HepG2 (cell line): ENCODE measurements at regions not wholly inside any gene's neighbourhood (a gene's known extent, or its start where the extent isn't known, plus 50 kb on each side); places are given as distances from the start of the nearest gene placed in this dataset.

Experiments
- ATAC-seq: fragments of 200-7000 bp; cut with Tn5 transposase; 3 replicates; pipeline ENCODE4 v1.9.1; 2020; ENCODE audit warnings: mild to moderate bottlenecking, moderate library complexity
- BruUV-seq: library from RNA; stranded (reverse); fragments of 400-500 nt; replicated peaks from 2 replicates; lab custom pipeline; 2021; lab: Mats Ljungman, UMichigan
- CTCF ChIA-PET: fragments of 300-600 bp; formaldehyde crosslinking; extraction: SDS; loops from one replicate; lab custom pipeline; 2021; ENCODE audit warnings: low total read pairs, inconsistent platforms, low intra/inter-chr PET ratio; lab: Yijun Ruan, JAX
- POLR2A ChIA-PET: fragments of 350-600 bp; sonication (Branson Sonifier 250); formaldehyde crosslinking; loops from one replicate; lab custom pipeline; 2020; ENCODE audit warnings: antibody characterized with exemption, inconsistent platforms; lab: Yijun Ruan, JAX
- DNase-seq: peaks from one replicate; pipeline ENCODE4 v3.0.0-alpha.2; 2015; ENCODE audit warnings: low spot score
- FAIRE-seq: peaks from 3 replicates; lab custom pipeline; 2011; peaks lifted over from hg19 to GRCh38; lab: Jason Lieb, UNC
- H2AFZ ChIP-seq: one replicate; pipeline ENCODE4 v1.6.1; 2011; ENCODE audit warnings: low read length, inconsistent platforms
- H3K27ac ChIP-seq: fragments of 300-600 bp; 3 replicates; pipeline ENCODE4 v1.8.0; 2011; ENCODE audit warnings: mixed run types, mild to moderate bottlenecking, mixed read lengths, low read length, inconsistent platforms; ENCODE audit not compliant: insufficient read depth; ENCODE audit errors: extremely low read length
- H3K27me3 ChIP-seq, 2 experiments: fragments of 200-600 bp in 1 of 2; 2 replicates in 1 of 2; 3 replicates in 1 of 2; pipeline versions ENCODE4 v1.6.0 to v1.8.0; 2011; ENCODE audit warnings: low read length in 2 of 2, mild to moderate bottlenecking in 2 of 2, moderate library complexity in 2 of 2, inconsistent platforms in 1 of 2; ENCODE audit not compliant: insufficient read depth in 2 of 2, control insufficient read depth in 1 of 2
- H3K36me3 ChIP-seq, 2 experiments: fragments of 200-600 bp in 1 of 2; replicated peaks in 1 of 2; 2 replicates in 1 of 2; 3 replicates in 1 of 2; pipeline versions ENCODE4 v1.5.1 to v1.8.0; 2011; ENCODE audit warnings: low read length in 2 of 2, inconsistent platforms in 1 of 2; ENCODE audit not compliant: insufficient read depth in 2 of 2, control insufficient read depth in 1 of 2
- H3K4me1 ChIP-seq: 2 replicates; pipeline ENCODE4 v1.5.1; 2012; ENCODE audit warnings: low read length, inconsistent platforms; ENCODE audit not compliant: insufficient read depth
- H3K4me2 ChIP-seq: 2 replicates; pipeline ENCODE4 v1.6.0; 2011; ENCODE audit warnings: low read depth, low read length, inconsistent platforms
- H3K4me3 ChIP-seq, 3 experiments: fragments of 200-600 bp in 1 of 3; sonication (generic), shearing (Covaris generic) in 1 of 3; replicated peaks in 1 of 3; 2 replicates each; pipeline ENCODE4 v1.5.1; 2011 to 2016; ENCODE audit warnings: low read length in 3 of 3, inconsistent platforms in 2 of 3, low read depth in 2 of 3, mild to moderate bottlenecking in 2 of 3, control low read depth in 1 of 3, mixed read lengths in 1 of 3; ENCODE audit not compliant: insufficient read depth in 1 of 3
- H3K79me2 ChIP-seq: one replicate; pipeline ENCODE4 v1.6.1; 2011; ENCODE audit warnings: low read length, inconsistent platforms; ENCODE audit not compliant: insufficient read depth
- H3K9ac ChIP-seq: 2 replicates; pipeline ENCODE4 v1.6.0; 2011; ENCODE audit warnings: mild to moderate bottlenecking, low read depth, low read length, inconsistent platforms; ENCODE audit not compliant: insufficient read depth
- H3K9me3 ChIP-seq: 2 replicates; pipeline ENCODE4 v1.5.1; 2012; ENCODE audit warnings: mild to moderate bottlenecking, low read length
- H4K20me1 ChIP-seq: 2 replicates; pipeline ENCODE4 v1.6.0; 2011; ENCODE audit warnings: inconsistent platforms, mild to moderate bottlenecking, low read length, moderate library complexity; ENCODE audit not compliant: insufficient read depth
- ARID2 ChIP-seq: sonication (generic); formaldehyde crosslinking; IDR thresholded peaks from 2 replicates; pipeline ENCODE4 v1.8.1; 2022; ENCODE audit warnings: mild to moderate bottlenecking, missing genetic modification reagents, borderline replicate concordance
- CHD2 ChIP-seq: IDR thresholded peaks from 2 replicates; pipeline ENCODE4 v1.6.1; 2011; ENCODE audit warnings: low read depth, low read length, improper control_type of control experiment
- FOXK1 ChIP-seq: sonication (generic); formaldehyde crosslinking; IDR thresholded peaks from 2 replicates; pipeline ENCODE4 v1.4.0; 2020; ENCODE audit warnings: low read depth, missing genetic modification reagents, borderline replicate concordance
- GATA4 ChIP-seq: sonication (generic); IDR thresholded peaks from 2 replicates; pipeline ENCODE4 v1.6.1; 2016; ENCODE audit warnings: antibody characterized with exemption, low read depth, borderline replicate concordance
- HES4 ChIP-seq: sonication (generic); formaldehyde crosslinking; IDR thresholded peaks from 2 replicates; pipeline ENCODE4 v1.9.0; 2021; ENCODE audit warnings: mild to moderate bottlenecking, missing genetic modification reagents, borderline replicate concordance
- KDM4B ChIP-seq: sonication (generic); formaldehyde crosslinking; IDR thresholded peaks from 2 replicates; pipeline ENCODE4 v1.4.0; 2020; ENCODE audit warnings: missing genetic modification reagents
- KLF13 ChIP-seq: sonication (generic); formaldehyde crosslinking; IDR thresholded peaks from 2 replicates; pipeline ENCODE4 v1.4.0; 2020; ENCODE audit warnings: mild to moderate bottlenecking, missing genetic modification reagents
- NONO ChIP-seq, 2 experiments: fragments of 450-650 bp in 1 of 2; sonication (generic) in 1 of 2; formaldehyde crosslinking in 1 of 2; IDR thresholded peaks in 1 of 2; conservative IDR thresholded peaks in 1 of 2; 2 replicates each; pipeline versions ENCODE4 v1.6.1 to v1.8.0; 2017 to 2022; ENCODE audit warnings: mild to moderate bottlenecking in 1 of 2, missing genetic modification reagents in 1 of 2, moderate library complexity in 1 of 2
- SIN3A ChIP-seq: IDR thresholded peaks from 2 replicates; pipeline ENCODE4 v1.6.1; 2011; ENCODE audit warnings: low read depth, mild to moderate bottlenecking, control low read depth, low read length, borderline replicate concordance
- SIN3B ChIP-seq: fragments of 150-350 bp; IDR thresholded peaks from 2 replicates; pipeline ENCODE4 v1.6.1; 2014; ENCODE audit warnings: low read length
- SOX5 ChIP-seq: IDR thresholded peaks from 2 replicates; pipeline ENCODE4 v1.6.1; 2016; ENCODE audit warnings: borderline replicate concordance
- SOX6 ChIP-seq, 2 experiments: fragments of 450-650 bp in 1 of 2; sonication (generic) in 1 of 2; formaldehyde crosslinking in 1 of 2; IDR thresholded peaks; 2 replicates each; pipeline versions ENCODE4 v1.4.0 to v1.6.1; 2017 to 2020; ENCODE audit warnings: antibody characterized with exemption in 1 of 2, mild to moderate bottlenecking in 1 of 2, missing genetic modification reagents in 1 of 2
- SRSF4 ChIP-seq: fragments of 200-400 bp; formaldehyde crosslinking; IDR thresholded peaks from one replicate; pipeline ENCODE4 v1.6.1; 2018; ENCODE audit warnings: mild to moderate bottlenecking, low read depth, low read length, moderate library complexity; ENCODE audit not compliant: poor library complexity, severe bottlenecking
- YEATS2 ChIP-seq: sonication (generic); formaldehyde crosslinking; IDR thresholded peaks from 2 replicates; pipeline ENCODE4 v1.4.0; 2020; ENCODE audit warnings: missing genetic modification reagents, borderline replicate concordance
- ZBTB7A ChIP-seq: sonication (generic); formaldehyde crosslinking; IDR thresholded peaks from 2 replicates; pipeline ENCODE4 v1.8.0; 2022; ENCODE audit warnings: mild to moderate bottlenecking, missing genetic modification reagents
- ZMYM3 ChIP-seq: sonication (generic); formaldehyde crosslinking; IDR thresholded peaks from 2 replicates; pipeline ENCODE4 v1.5.1; 2020; ENCODE audit warnings: mild to moderate bottlenecking, missing genetic modification reagents
- ZNF33B ChIP-seq: sonication (generic); formaldehyde crosslinking; IDR thresholded peaks from 2 replicates; pipeline ENCODE4 v1.5.1; 2020; ENCODE audit warnings: mild to moderate bottlenecking, missing genetic modification reagents
- ZNF558 ChIP-seq: sonication (generic); formaldehyde crosslinking; IDR thresholded peaks from 2 replicates; pipeline ENCODE4 v1.9.0; 2022; ENCODE audit warnings: mild to moderate bottlenecking, missing genetic modification reagents, borderline replicate concordance
- ZNF678 ChIP-seq: sonication (generic); formaldehyde crosslinking; IDR thresholded peaks from 2 replicates; pipeline ENCODE4 v1.4.0; 2020; ENCODE audit warnings: mild to moderate bottlenecking, missing genetic modification reagents
- ZNF749 ChIP-seq: sonication (generic); formaldehyde crosslinking; IDR thresholded peaks from 2 replicates; pipeline ENCODE4 v1.8.0; 2022; ENCODE audit warnings: mild to moderate bottlenecking, missing genetic modification reagents, moderate library complexity, borderline replicate concordance
- ZNF839 ChIP-seq: sonication (generic); formaldehyde crosslinking; IDR thresholded peaks from 2 replicates; pipeline ENCODE4 v1.4.0; 2020; ENCODE audit warnings: missing genetic modification reagents, mild to moderate bottlenecking, borderline replicate concordance
- WGBS: methylation state at CpG from one replicate; pipeline ENCODE4 v1.1.6; 2017; ENCODE audit warnings: low lambda C conversion rate; 5-methylcytosine and 5-hydroxymethylcytosine counted together
- in situ Hi-C: cut with HindIII; loops from 2 replicates; pipeline ENCODE4 v1.10.0; 2017; ENCODE audit warnings: low pct_unique_long_range_greater_than_20kb; ENCODE audit not compliant: extremely low pct_ligation_motif_present
- intact Hi-C: fragments of 100-400 bp; cut with micrococcal nuclease; formaldehyde crosslinking; loops from one replicate; pipeline ENCODE4 v1.10.0; 2022; ENCODE audit not compliant: unreplicated experiment
- TF ChIP-seq, protein P1 (sequence below): sonication (generic); formaldehyde crosslinking; conservative IDR thresholded peaks from 2 replicates; pipeline ENCODE4 v1.4.0; 2020; ENCODE audit warnings: missing genetic modification reagents
- TF ChIP-seq, protein P2 (sequence below): sonication (generic); formaldehyde crosslinking; IDR thresholded peaks from 2 replicates; pipeline ENCODE4 v1.5.1; 2020; ENCODE audit warnings: missing genetic modification reagents, mild to moderate bottlenecking, borderline replicate concordance

DNA sequence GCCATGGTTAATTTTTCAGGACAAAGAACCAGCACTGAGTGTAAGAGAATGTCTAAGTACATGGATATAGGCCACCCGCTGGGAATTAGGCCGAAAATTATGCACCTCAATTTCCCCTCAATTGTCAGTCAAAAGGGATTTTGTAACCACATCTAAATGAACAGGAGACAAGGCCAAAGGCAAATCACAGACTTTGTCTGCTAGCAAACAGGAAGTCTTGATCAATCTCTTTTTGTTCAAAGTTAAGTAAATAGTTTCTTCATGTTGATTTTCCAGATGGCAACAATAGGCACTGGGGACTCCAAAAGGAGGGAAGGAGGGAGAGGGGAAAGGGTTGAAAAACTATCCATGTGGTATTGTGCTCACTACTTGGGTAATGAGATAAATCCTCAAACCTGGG, 276.0 kb downstream of the COG6 start:
- ATAC-seq (no peak), DNase-seq (peak; percentile 12), FAIRE-seq (no peak)
- WGBS, result 20% methylated on average over 2 of the region's 2 CpGs
- intact Hi-C loops (no loop called here), in situ Hi-C loops (no loop called here)
- no peaks in the 10 kb centered on the region for H4K20me1 ChIP-seq
- no peak overlapping the region for H3K4me3 ChIP-seq
- no peaks in the 10 kb centered on the region for H3K36me3 ChIP-seq
- H3K4me2 ChIP-seq, result no peak overlapping the region
- no peak overlapping the region for H3K27ac ChIP-seq
- peaks cover 7% of the 10 kb centered on the region; the same call in 1 of the 2 replicates for H3K4me1 ChIP-seq
- ChIA-PET CTCF (no interaction called here), POLR2A (no interaction called here)
- H3K27me3 ChIP-seq, result no peaks in the 10 kb centered on the region
- H3K79me2 ChIP-seq, result no peaks in the 10 kb centered on the region
- no peak overlapping the region for H2AFZ ChIP-seq
- BruUV-seq, result no TSS peak
- H3K9ac ChIP-seq, result no peak overlapping the region
- H3K9me3 ChIP-seq, result no peaks in the 10 kb centered on the region
- TF ChIP-seq ARID2 (CRISPR knock-in tag) (no peak), SOX5 (peak; percentile 81), SIN3A (no peak), ZMYM3 (CRISPR knock-in tag) (no peak), CHD2 (no peak), SOX6 (IDR thresholded peaks at IDR 0.05) (no peak), SOX6 (CRISPR knock-in tag; IDR thresholded peaks at IDR 0.05) (peak; percentile 57; the same call in 1 of the 2 replicates), KLF13 (CRISPR knock-in tag) (no peak), ZNF839 (CRISPR knock-in tag) (no peak), ZNF678 (CRISPR knock-in tag) (no peak), NONO (IDR thresholded peaks at IDR 0.05) (no peak), NONO (CRISPR knock-in tag; conservative IDR thresholded peaks at IDR 0.05) (no peak), YEATS2 (CRISPR knock-in tag) (no peak), SIN3B (no peak), ZNF558 (CRISPR knock-in tag) (no peak), SRSF4 (no peak), ZNF749 (CRISPR knock-in tag) (no peak), FOXK1 (CRISPR knock-in tag) (no peak), KDM4B (CRISPR knock-in tag) (no peak), ZNF33B (CRISPR knock-in tag) (no peak), HES4 (CRISPR knock-in tag) (no peak), GATA4 (no peak), ZBTB7A (no peak)
- TF ChIP-seq, protein P1, sequence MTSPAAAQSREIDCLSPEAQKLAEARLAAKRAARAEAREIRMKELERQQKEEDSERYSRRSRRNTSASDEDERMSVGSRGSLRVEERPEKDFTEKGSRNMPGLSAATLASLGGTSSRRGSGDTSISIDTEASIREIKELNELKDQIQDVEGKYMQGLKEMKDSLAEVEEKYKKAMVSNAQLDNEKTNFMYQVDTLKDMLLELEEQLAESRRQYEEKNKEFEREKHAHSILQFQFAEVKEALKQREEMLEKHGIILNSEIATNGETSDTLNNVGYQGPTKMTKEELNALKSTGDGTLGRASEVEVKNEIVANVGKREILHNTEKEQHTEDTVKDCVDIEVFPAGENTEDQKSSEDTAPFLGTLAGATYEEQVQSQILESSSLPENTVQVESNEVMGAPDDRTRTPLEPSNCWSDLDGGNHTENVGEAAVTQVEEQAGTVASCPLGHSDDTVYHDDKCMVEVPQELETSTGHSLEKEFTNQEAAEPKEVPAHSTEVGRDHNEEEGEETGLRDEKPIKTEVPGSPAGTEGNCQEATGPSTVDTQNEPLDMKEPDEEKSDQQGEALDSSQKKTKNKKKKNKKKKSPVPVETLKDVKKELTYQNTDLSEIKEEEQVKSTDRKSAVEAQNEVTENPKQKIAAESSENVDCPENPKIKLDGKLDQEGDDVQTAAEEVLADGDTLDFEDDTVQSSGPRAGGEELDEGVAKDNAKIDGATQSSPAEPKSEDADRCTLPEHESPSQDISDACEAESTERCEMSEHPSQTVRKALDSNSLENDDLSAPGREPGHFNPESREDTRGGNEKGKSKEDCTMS (CRISPR knock-in tag), result no peak
- TF ChIP-seq, protein P2, sequence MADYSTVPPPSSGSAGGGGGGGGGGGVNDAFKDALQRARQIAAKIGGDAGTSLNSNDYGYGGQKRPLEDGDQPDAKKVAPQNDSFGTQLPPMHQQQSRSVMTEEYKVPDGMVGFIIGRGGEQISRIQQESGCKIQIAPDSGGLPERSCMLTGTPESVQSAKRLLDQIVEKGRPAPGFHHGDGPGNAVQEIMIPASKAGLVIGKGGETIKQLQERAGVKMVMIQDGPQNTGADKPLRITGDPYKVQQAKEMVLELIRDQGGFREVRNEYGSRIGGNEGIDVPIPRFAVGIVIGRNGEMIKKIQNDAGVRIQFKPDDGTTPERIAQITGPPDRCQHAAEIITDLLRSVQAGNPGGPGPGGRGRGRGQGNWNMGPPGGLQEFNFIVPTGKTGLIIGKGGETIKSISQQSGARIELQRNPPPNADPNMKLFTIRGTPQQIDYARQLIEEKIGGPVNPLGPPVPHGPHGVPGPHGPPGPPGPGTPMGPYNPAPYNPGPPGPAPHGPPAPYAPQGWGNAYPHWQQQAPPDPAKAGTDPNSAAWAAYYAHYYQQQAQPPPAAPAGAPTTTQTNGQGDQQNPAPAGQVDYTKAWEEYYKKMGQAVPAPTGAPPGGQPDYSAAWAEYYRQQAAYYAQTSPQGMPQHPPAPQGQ (CRISPR knock-in tag), result no peak
